CD14-positive monocyte (primary cell): ENCODE measurements at regions not wholly inside any gene's neighbourhood (a gene's known extent, or its start where the extent isn't known, plus 50 kb on each side); places are given as distances from the start of the nearest gene placed in this dataset.

Source experiments
- DNase-seq, 3 donors: peaks; one replicate each; pipeline ENCODE4 v3.0.0-alpha.2; 2011 to 2022
- H2AFZ ChIP-seq: 2 replicates; pipeline ENCODE4 v1.6.0; 2012; ENCODE audit warnings: mild to moderate bottlenecking, low read depth, low read length, inconsistent platforms; ENCODE audit not compliant: insufficient read depth, poor library complexity, severe bottlenecking
- H3K27ac ChIP-seq, 2 donors: 1 replicate in 1 of 2; 2 replicates in 1 of 2; pipeline ENCODE4 v1.5.1; 2012 to 2013; ENCODE audit warnings: low read length in 2 of 2, control low read depth in 1 of 2, inconsistent platforms in 1 of 2, low read depth in 1 of 2, mild to moderate bottlenecking in 1 of 2
- H3K27me3 ChIP-seq, 2 donors: one replicate each; pipeline versions ENCODE4 v1.6.0 to v1.6.1; 2011 to 2013; ENCODE audit warnings: low read length in 2 of 2; ENCODE audit not compliant: control insufficient read depth in 2 of 2, insufficient read depth in 2 of 2
- H3K36me3 ChIP-seq, 2 donors: replicated peaks in 1 of 2; 1 replicate in 1 of 2; 2 replicates in 1 of 2; pipeline versions ENCODE4 v1.5.1 to v1.6.1; 2012 to 2013; ENCODE audit warnings: low read length in 2 of 2, control low read depth in 1 of 2, inconsistent platforms in 1 of 2, mild to moderate bottlenecking in 1 of 2; ENCODE audit not compliant: insufficient read depth in 2 of 2, control insufficient read depth in 1 of 2
- H3K4me1 ChIP-seq, 2 donors: 1 replicate in 1 of 2; 2 replicates in 1 of 2; pipeline versions ENCODE4 v1.5.1 to v1.6.1; 2012 to 2013; ENCODE audit warnings: low read length in 2 of 2, control low read depth in 1 of 2, inconsistent platforms in 1 of 2, mild to moderate bottlenecking in 1 of 2, moderate library complexity in 1 of 2; ENCODE audit not compliant: insufficient read depth in 2 of 2, control insufficient read depth in 1 of 2
- H3K4me2 ChIP-seq: replicated peaks from 2 replicates; pipeline ENCODE3; 2012; ENCODE audit warnings: low read length, moderate library complexity, mild to moderate bottlenecking; ENCODE audit not compliant: poor library complexity, severe bottlenecking; ENCODE audit errors: extremely low read depth
- H3K4me3 ChIP-seq, 3 experiments: fragments of 200-600 bp in 1 of 3; sonication (generic) in 1 of 3; replicated peaks in 1 of 3; 1 replicate in 2 of 3; 2 replicates in 1 of 3; pipeline ENCODE4 v1.5.1; 2011 to 2013; ENCODE audit warnings: low read length in 3 of 3, mild to moderate bottlenecking in 3 of 3, control low read depth in 2 of 3, low read depth in 2 of 3, inconsistent platforms in 1 of 3, moderate library complexity in 1 of 3
- H3K79me2 ChIP-seq: 2 replicates; pipeline ENCODE4 v1.6.0; 2012; ENCODE audit warnings: mild to moderate bottlenecking, control low read depth, inconsistent platforms, low read length, moderate library complexity; ENCODE audit not compliant: insufficient read depth
- H3K9ac ChIP-seq: 2 replicates; pipeline ENCODE4 v1.6.0; 2017; ENCODE audit warnings: low read length, mild to moderate bottlenecking; ENCODE audit not compliant: insufficient read depth, poor library complexity, severe bottlenecking
- H3K9me3 ChIP-seq, 2 donors: replicated peaks in 1 of 2; 1 replicate in 1 of 2; 2 replicates in 1 of 2; pipeline versions ENCODE4 v1.5.1 to v1.6.1; 2012 to 2013; ENCODE audit warnings: low read length in 2 of 2, control low read depth in 1 of 2; ENCODE audit not compliant: control insufficient read depth in 1 of 2, insufficient read depth in 1 of 2
- H4K20me1 ChIP-seq: 2 replicates; pipeline ENCODE4 v1.6.0; 2012; ENCODE audit warnings: mild to moderate bottlenecking, low read length, control low read depth, moderate library complexity; ENCODE audit not compliant: insufficient read depth
- H3K27ac Mint-ChIP-seq, 7 donors: one replicate each; pipeline ENCODE4 v1.8.0; 2020; ENCODE audit warnings: mild to moderate bottlenecking in 7 of 7, mixed read lengths in 7 of 7, moderate library complexity in 6 of 7, inconsistent platforms in 2 of 7
- H3K27me3 Mint-ChIP-seq, 3 donors: one replicate each; pipeline ENCODE4 v1.8.0; 2021 to 2022; ENCODE audit warnings: low read depth in 3 of 3, mild to moderate bottlenecking in 3 of 3, mixed read lengths in 3 of 3, moderate library complexity in 3 of 3, inconsistent platforms in 1 of 3
- H3K36me3 Mint-ChIP-seq, 2 donors: one replicate each; pipeline ENCODE4 v1.8.0; 2020; ENCODE audit warnings: mixed read lengths in 2 of 2, inconsistent platforms in 1 of 2, mild to moderate bottlenecking in 1 of 2
- H3K4me1 Mint-ChIP-seq: one replicate; pipeline ENCODE4 v1.8.0; 2020; ENCODE audit warnings: mild to moderate bottlenecking, mixed read lengths
- H3K4me3 Mint-ChIP-seq, 2 donors: one replicate each; pipeline ENCODE4 v1.8.0; 2020; ENCODE audit warnings: mild to moderate bottlenecking in 2 of 2, mixed read lengths in 2 of 2, moderate library complexity in 1 of 2
- H3K9me3 Mint-ChIP-seq, 7 donors: one replicate each; pipeline ENCODE4 v1.8.0; 2020 to 2022; ENCODE audit warnings: mixed read lengths in 7 of 7, mild to moderate bottlenecking in 6 of 7, moderate library complexity in 6 of 7, inconsistent platforms in 2 of 7
- CTCF ChIP-seq: fragments of 200-600 bp; IDR thresholded peaks from one replicate; pipeline ENCODE4 v1.8.0; 2022; ENCODE audit warnings: antibody characterized with exemption, mild to moderate bottlenecking
- WGBS: methylation state at CpG from one replicate; pipeline ENCODE4 v1.1.5; 2013; ENCODE audit warnings: missing lambda C conversion rate; ENCODE audit not compliant: insufficient coverage; 5-methylcytosine and 5-hydroxymethylcytosine counted together
- intact Hi-C, 2 donors: fragments of 100-400 bp; cut with micrococcal nuclease; formaldehyde crosslinking; loops; one replicate each; pipeline versions ENCODE4 v1.15.0 to v1.15.1; 2023

- Histone ChIP-seq H3K79me2 (no peaks in the 10 kb centered on the region), H3K36me3 (no peaks in the 10 kb centered on the region), H3K27me3 (no peaks in the 10 kb centered on the region), H3K9me3 (no peaks in the 10 kb centered on the region), H4K20me1 (no peaks in the 10 kb centered on the region), H3K4me2 (no peak overlapping the region), H2AFZ (no peak overlapping the region), H3K27ac (no peak overlapping the region), H3K4me1 (no peaks in the 10 kb centered on the region), H3K4me3 (no peak overlapping the region), H3K9ac (no peak overlapping the region)
- no peaks in the 10 kb centered on the region for H3K27me3 Mint-ChIP-seq
- H3K9me3 Mint-ChIP-seq = peaks cover 0 to 3% (median 0%) of the 10 kb centered on the region in 7 donors
- H3K4me3 Mint-ChIP-seq = no peak overlapping the region
- intact Hi-C loops = no loop called here
- TF ChIP-seq CTCF = no peak
- no peaks in the 10 kb centered on the region for H3K4me1 Mint-ChIP-seq
- no peaks in the 10 kb centered on the region for H3K36me3 Mint-ChIP-seq
- no peak overlapping the region for H3K27ac Mint-ChIP-seq
- no peak for DNase-seq
- 83% methylated on average over 2 of the region's 8 CpGs for WGBS
These were observed 219.7 kb upstream of the CPHXL start for GRCh38 chr16:75945916-75946457.

- H3K27ac Mint-ChIP-seq = no peak overlapping the region
- no peaks in the 10 kb centered on the region for H3K27me3 Mint-ChIP-seq
- no peaks in the 10 kb centered on the region for H3K4me1 ChIP-seq
These were observed 221.4 kb upstream of the CPHXL start for GRCh38 chr16:75947626-75948239.

More at GRCh38 chr16:75947626-75948239, 221.4 kb upstream of the CPHXL start:
- Mint-ChIP-seq H3K9me3 (peaks cover 0 to 3% (median 0%) of the 10 kb centered on the region in 7 donors), H3K4me1 (no peaks in the 10 kb centered on the region), H3K4me3 (no peak overlapping the region), H3K36me3 (no peaks in the 10 kb centered on the region)
- DNase-seq = no peak
- no peaks in the 10 kb centered on the region for H4K20me1 ChIP-seq
- H3K27ac ChIP-seq = no peak overlapping the region
- H3K9ac ChIP-seq = no peak overlapping the region
- no peak for TF ChIP-seq CTCF
- intact Hi-C loops = no loop called here
- no peaks in the 10 kb centered on the region for H3K27me3 ChIP-seq
- no peak overlapping the region for H3K4me3 ChIP-seq
- WGBS = no CpG with 5 or more reads among the region's 2 CpGs
- H3K36me3 ChIP-seq = no peaks in the 10 kb centered on the region
- H3K79me2 ChIP-seq = no peaks in the 10 kb centered on the region
- H3K4me2 ChIP-seq = no peak overlapping the region
- no peak overlapping the region for H2AFZ ChIP-seq
- no peaks in the 10 kb centered on the region for H3K9me3 ChIP-seq
